ENCODE measurements at regions not wholly inside any gene's neighbourhood (a gene's known extent, or its start where the extent isn't known, plus 50 kb on each side); places are given as distances from the start of the nearest gene placed in this dataset.

GRCh38 chr13:111008351-111008750 lies 93.5 kb upstream of the ANKRD10 start:
- no peak for DNase-seq (ENCODE audit: low spot score)
- TF ChIP-seq, protein P1, sequence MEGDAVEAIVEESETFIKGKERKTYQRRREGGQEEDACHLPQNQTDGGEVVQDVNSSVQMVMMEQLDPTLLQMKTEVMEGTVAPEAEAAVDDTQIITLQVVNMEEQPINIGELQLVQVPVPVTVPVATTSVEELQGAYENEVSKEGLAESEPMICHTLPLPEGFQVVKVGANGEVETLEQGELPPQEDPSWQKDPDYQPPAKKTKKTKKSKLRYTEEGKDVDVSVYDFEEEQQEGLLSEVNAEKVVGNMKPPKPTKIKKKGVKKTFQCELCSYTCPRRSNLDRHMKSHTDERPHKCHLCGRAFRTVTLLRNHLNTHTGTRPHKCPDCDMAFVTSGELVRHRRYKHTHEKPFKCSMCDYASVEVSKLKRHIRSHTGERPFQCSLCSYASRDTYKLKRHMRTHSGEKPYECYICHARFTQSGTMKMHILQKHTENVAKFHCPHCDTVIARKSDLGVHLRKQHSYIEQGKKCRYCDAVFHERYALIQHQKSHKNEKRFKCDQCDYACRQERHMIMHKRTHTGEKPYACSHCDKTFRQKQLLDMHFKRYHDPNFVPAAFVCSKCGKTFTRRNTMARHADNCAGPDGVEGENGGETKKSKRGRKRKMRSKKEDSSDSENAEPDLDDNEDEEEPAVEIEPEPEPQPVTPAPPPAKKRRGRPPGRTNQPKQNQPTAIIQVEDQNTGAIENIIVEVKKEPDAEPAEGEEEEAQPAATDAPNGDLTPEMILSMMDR (IDR thresholded peaks at IDR 0.05; ENCODE audit: extremely low read depth, insufficient read depth, missing control alignments), result no peak
- in situ Hi-C loops (cut with MboI; ENCODE audit: low pct_unique_long_range_greater_than_20kb, low sequenced_read_pairs, unreplicated experiment), result no loop called here

DNA sequence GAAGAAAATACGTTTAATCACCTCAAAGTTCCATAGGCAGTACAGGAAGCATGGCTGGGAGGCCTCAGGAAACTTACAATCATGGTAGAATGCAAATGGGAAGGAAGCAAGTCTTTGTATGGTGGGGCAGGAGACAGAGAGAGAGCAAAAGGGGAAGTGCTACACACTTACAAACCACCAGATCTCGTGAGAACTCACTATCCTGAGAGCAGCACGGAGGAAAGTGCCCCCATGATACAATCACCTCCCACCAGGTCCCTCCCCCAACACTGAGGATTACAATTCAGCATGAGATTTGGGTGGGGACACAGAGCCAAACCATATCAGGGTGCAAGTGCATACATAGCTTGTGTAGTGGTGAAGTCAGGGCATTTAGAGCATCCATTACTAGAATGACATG lies 92.3 kb upstream of the ANKRD10 start:
- no peak for DNase-seq (ENCODE audit: low spot score)
- in situ Hi-C loops (cut with MboI; ENCODE audit: low pct_unique_long_range_greater_than_20kb, low sequenced_read_pairs, unreplicated experiment), result no loop called here
- TF ChIP-seq, protein P1 (IDR thresholded peaks at IDR 0.05; ENCODE audit: extremely low read depth, insufficient read depth, missing control alignments), result no peak

- TF ChIP-seq, protein P1 (IDR thresholded peaks at IDR 0.05; ENCODE audit: extremely low read depth, insufficient read depth, missing control alignments), result no peak
- in situ Hi-C loops (cut with MboI; ENCODE audit: low pct_unique_long_range_greater_than_20kb, low sequenced_read_pairs, unreplicated experiment), result no loop called here
Observed at GRCh38 chr13:111006506-111007031, 91.7 kb upstream of the ANKRD10 start.

GRCh38 chr13:111005808-111006505 lies 91.1 kb upstream of the ANKRD10 start:
- in situ Hi-C loops (cut with MboI; ENCODE audit: low pct_unique_long_range_greater_than_20kb, low sequenced_read_pairs, unreplicated experiment), result no loop called here
- DNase-seq (ENCODE audit: low spot score), result no peak
- TF ChIP-seq, protein P1 (IDR thresholded peaks at IDR 0.05; ENCODE audit: extremely low read depth, insufficient read depth, missing control alignments), result no peak

More at GRCh38 chr13:111006506-111007031, 91.7 kb upstream of the ANKRD10 start:
- no peak for DNase-seq (ENCODE audit: low spot score)

- TF ChIP-seq, protein P1 (IDR thresholded peaks at IDR 0.05; ENCODE audit: extremely low read depth, insufficient read depth, missing control alignments), result no peak
- DNase-seq (ENCODE audit: low spot score), result no peak
- in situ Hi-C loops (cut with MboI; ENCODE audit: low pct_unique_long_range_greater_than_20kb, low sequenced_read_pairs, unreplicated experiment), result no loop called here
Observed at GRCh38 chr13:111005364-111005763, 90.5 kb upstream of the ANKRD10 start.

DNA sequence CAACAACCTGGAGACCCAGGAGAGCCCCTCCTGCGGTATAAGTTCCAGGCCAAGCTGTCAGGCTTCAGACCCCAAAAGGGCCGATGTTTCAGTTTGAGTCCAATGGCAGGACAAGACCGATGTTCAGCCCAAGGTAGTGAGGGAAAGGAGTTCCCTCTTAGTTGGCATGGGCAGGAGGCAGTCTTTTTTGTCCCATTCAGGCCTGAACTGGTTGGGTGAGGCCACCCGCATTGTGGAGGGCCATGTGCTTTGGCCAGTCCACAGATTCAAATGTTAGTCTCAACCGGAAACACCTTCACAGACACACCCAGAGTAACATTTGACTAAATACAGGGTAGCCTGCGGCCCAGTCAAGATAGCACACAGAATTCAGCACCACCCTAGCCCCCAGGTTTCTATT lies 89.6 kb upstream of the ANKRD10 start:
- DNase-seq (ENCODE audit: low spot score), result no peak
- TF ChIP-seq, protein P1 (IDR thresholded peaks at IDR 0.05; ENCODE audit: extremely low read depth, insufficient read depth, missing control alignments), result no peak
- in situ Hi-C loops (cut with MboI; ENCODE audit: low pct_unique_long_range_greater_than_20kb, low sequenced_read_pairs, unreplicated experiment), result no loop called here

All from GM13977 (cell line).